BE2C (cell line): ENCODE measurements at regions not wholly inside any gene's neighbourhood (a gene's known extent, or its start where the extent isn't known, plus 50 kb on each side); places are given as distances from the start of the nearest gene placed in this dataset.

ENCODE experiments used
- DNase-seq: peaks from one replicate; pipeline ENCODE4 v3.0.0-alpha.2; 2020
- H3K27me3 ChIP-seq: fragments of 250-450 bp; sonication (Bioruptor Pico); 2 replicates; pipeline ENCODE4 v1.5.1; 2020; ENCODE audit warnings: mild to moderate bottlenecking
- H3K36me3 ChIP-seq: fragments of 250-450 bp; sonication (Bioruptor Pico); 2 replicates; pipeline ENCODE4 v1.5.1; 2020; ENCODE audit warnings: mild to moderate bottlenecking
- H3K4me1 ChIP-seq: fragments of 250-450 bp; sonication (Bioruptor Pico); 2 replicates; pipeline ENCODE4 v1.5.1; 2020
- H3K4me3 ChIP-seq: 2 replicates; pipeline ENCODE4 v1.5.1; 2011; ENCODE audit warnings: low read depth, low read length
- H3K9me3 ChIP-seq: fragments of 250-450 bp; sonication (Bioruptor Pico); 2 replicates; pipeline ENCODE4 v1.5.1; 2020
- CTCF ChIP-seq: IDR thresholded peaks from 2 replicates; pipeline ENCODE4 v1.5.1; 2012; ENCODE audit warnings: mild to moderate bottlenecking, low read depth, low read length

- Histone ChIP-seq H3K9me3 (no peaks in the 10 kb centered on the region), H3K36me3 (no peaks in the 10 kb centered on the region), H3K27me3 (no peaks in the 10 kb centered on the region), H3K4me3 (no peak overlapping the region), H3K4me1 (no peaks in the 10 kb centered on the region)
- TF ChIP-seq CTCF = no peak
- no peak for DNase-seq
Measured at GRCh38 chr2:187710791-187711521, 156.7 kb upstream of the TFPI start.

- TF ChIP-seq CTCF = no peak
- no peak for DNase-seq
Measured at GRCh38 chr2:187715590-187715989, 161.4 kb upstream of the TFPI start.

GRCh38 chr2:187716301-187716700 is 162.1 kb upstream of the TFPI start:
- Histone ChIP-seq H3K4me1 (no peaks in the 10 kb centered on the region), H3K27me3 (no peaks in the 10 kb centered on the region), H3K4me3 (no peak overlapping the region), H3K9me3 (no peaks in the 10 kb centered on the region), H3K36me3 (no peaks in the 10 kb centered on the region)
- DNase-seq = no peak
- TF ChIP-seq CTCF = no peak

More at GRCh38 chr2:187715590-187715989, 161.4 kb upstream of the TFPI start:
- Histone ChIP-seq H3K36me3 (no peaks in the 10 kb centered on the region), H3K4me3 (no peak overlapping the region), H3K27me3 (no peaks in the 10 kb centered on the region), H3K9me3 (no peaks in the 10 kb centered on the region), H3K4me1 (no peaks in the 10 kb centered on the region)

- Histone ChIP-seq H3K36me3 (no peaks in the 10 kb centered on the region), H3K27me3 (no peaks in the 10 kb centered on the region), H3K4me3 (no peak overlapping the region), H3K4me1 (no peaks in the 10 kb centered on the region), H3K9me3 (no peaks in the 10 kb centered on the region)
- no peak for TF ChIP-seq CTCF
- DNase-seq = no peak
Measured at GRCh38 chr2:187718092-187718491, 163.9 kb upstream of the TFPI start.

GRCh38 chr2:187719510-187719909 is 165.3 kb upstream of the TFPI start:
- H3K9me3 ChIP-seq = no peaks in the 10 kb centered on the region
- no peaks in the 10 kb centered on the region for H3K27me3 ChIP-seq
- no peaks in the 10 kb centered on the region for H3K36me3 ChIP-seq
- no peak for TF ChIP-seq CTCF
- H3K4me3 ChIP-seq = no peak overlapping the region
- no peaks in the 10 kb centered on the region for H3K4me1 ChIP-seq
- DNase-seq = no peak

GRCh38 chr2:187748958-187749357 is 194.7 kb upstream of the TFPI start:
- Histone ChIP-seq H3K4me1 (no peaks in the 10 kb centered on the region), H3K36me3 (no peaks in the 10 kb centered on the region), H3K4me3 (no peak overlapping the region), H3K27me3 (no peaks in the 10 kb centered on the region), H3K9me3 (no peaks in the 10 kb centered on the region)
- TF ChIP-seq CTCF = no peak
- DNase-seq = no peak
